HG02571 (cell line): ENCODE measurements at regions not wholly inside any gene's neighbourhood (a gene's known extent, or its start where the extent isn't known, plus 50 kb on each side); places are given as distances from the start of the nearest gene placed in this dataset.

Experiments used
- ATAC-seq: cut with Tn5 transposase; IDR thresholded peaks from one replicate; pipeline ENCODE4 v1.9.1; 2021; ENCODE audit warnings: mild to moderate bottlenecking, moderate library complexity; ENCODE audit not compliant: unreplicated experiment

- ATAC-seq: no peak
These were observed 156.9 kb downstream of the CAND1 start for GRCh38 chr12:67426067-67426466.

- ATAC-seq: no peak
These were observed 158.2 kb downstream of the CAND1 start for GRCh38 chr12:67427336-67427735.

GRCh38 chr12:67428431-67428830, 159.3 kb downstream of the CAND1 start:
- ATAC-seq: no peak

GRCh38 chr12:67430708-67431335, 161.7 kb downstream of the CAND1 start:
- ATAC-seq: no peak

- no peak for ATAC-seq
These were observed 162.4 kb downstream of the CAND1 start for GRCh38 chr12:67431411-67432020.

GRCh38 chr12:67433385-67434175, 164.4 kb downstream of the CAND1 start:
- peak; percentile 59 for ATAC-seq

- no peak for ATAC-seq
These were observed 165.7 kb downstream of the CAND1 start for GRCh38 chr12:67434671-67435370.

- no peak for ATAC-seq
These were observed 167.1 kb downstream of the CAND1 start for GRCh38 chr12:67436230-67436629.

GRCh38 chr12:67437011-67437410, 167.9 kb downstream of the CAND1 start:
- ATAC-seq: no peak

GRCh38 chr12:67439611-67440010, 170.5 kb downstream of the CAND1 start:
- ATAC-seq: no peak

- ATAC-seq: peak; percentile 93
These were observed 172.7 kb downstream of the CAND1 start for GRCh38 chr12:67441736-67442346.

- ATAC-seq: no peak
These were observed 173.2 kb downstream of the CAND1 start for GRCh38 chr12:67442347-67442841.

- ATAC-seq: no peak
These were observed 173.7 kb downstream of the CAND1 start for GRCh38 chr12:67442896-67443295.

- ATAC-seq: no peak
These were observed 175.4 kb downstream of the CAND1 start for GRCh38 chr12:67444542-67444941.

- no peak for ATAC-seq
These were observed 177.6 kb downstream of the CAND1 start for GRCh38 chr12:67446716-67447115.

GRCh38 chr12:67447180-67447579, 178.0 kb downstream of the CAND1 start:
- ATAC-seq: no peak

- ATAC-seq: peak; percentile 76
These were observed 180.5 kb downstream of the CAND1 start for GRCh38 chr12:67449591-67450052.

GRCh38 chr12:67450441-67450840, 181.3 kb downstream of the CAND1 start:
- no peak for ATAC-seq

- no peak for ATAC-seq
These were observed 182.0 kb downstream of the CAND1 start for GRCh38 chr12:67451206-67451605.

- ATAC-seq: peak; percentile 71
These were observed 183.1 kb downstream of the CAND1 start for GRCh38 chr12:67452119-67452805.
